ENCODE measurements at regions not wholly inside any gene's neighbourhood (a gene's known extent, or its start where the extent isn't known, plus 50 kb on each side); places are given as distances from the start of the nearest gene placed in this dataset.

- no peak overlapping the region for H3K27ac ChIP-seq (ENCODE audit: low read depth in 1 of 3, low read length in 2 of 3)
- H3K9me3 ChIP-seq (ENCODE audit: control insufficient read depth in 2 of 2, insufficient read depth in 1 of 2, low read depth in 1 of 2, low read length in 1 of 2): peaks cover 0 to 2% of the 10 kb centered on the region in 2 donors
- no peaks in the 10 kb centered on the region for H3K27me3 ChIP-seq (ENCODE audit: control insufficient read depth in 3 of 3, insufficient read depth in 3 of 3, low read length in 3 of 3)
- H3K36me3 ChIP-seq (ENCODE audit: control insufficient read depth in 3 of 3, insufficient read depth in 2 of 3, low read depth in 1 of 3, low read length in 3 of 3): no peaks in the 10 kb centered on the region
- FAIRE-seq (no peak), DNase-seq (no peak)
- no peak overlapping the region for H3K4me3 ChIP-seq (ENCODE audit: low read depth in 1 of 3, low read length in 3 of 3)
- 81 to 85% (median 83%) methylated on average over 4 of the region's 4 CpGs for WGBS, 3 donors
- H3K4me1 ChIP-seq (ENCODE audit: control insufficient read depth in 3 of 3, insufficient read depth in 2 of 3, low read depth in 1 of 3, low read length in 2 of 3): no peaks in the 10 kb centered on the region
These were observed 197.5 kb downstream of the C11orf87 start for GRCh38 chr11:109619498-109619897.

GRCh38 chr11:109629734-109630133 lies 207.7 kb downstream of the C11orf87 start:
- H3K4me3 ChIP-seq (ENCODE audit: low read depth in 1 of 3, low read length in 3 of 3): no peak overlapping the region
- no peak overlapping the region for H3K27ac ChIP-seq (ENCODE audit: low read depth in 1 of 3, low read length in 2 of 3)
- no peaks in the 10 kb centered on the region for H3K9me3 ChIP-seq (ENCODE audit: control insufficient read depth in 2 of 2, insufficient read depth in 1 of 2, low read depth in 1 of 2, low read length in 1 of 2)
- FAIRE-seq (no peak), DNase-seq (no peak)
- no peaks in the 10 kb centered on the region for H3K27me3 ChIP-seq (ENCODE audit: control insufficient read depth in 3 of 3, insufficient read depth in 3 of 3, low read length in 3 of 3)
- H3K36me3 ChIP-seq (ENCODE audit: control insufficient read depth in 3 of 3, insufficient read depth in 2 of 3, low read depth in 1 of 3, low read length in 3 of 3): no peaks in the 10 kb centered on the region
- H3K4me1 ChIP-seq (ENCODE audit: control insufficient read depth in 3 of 3, insufficient read depth in 2 of 3, low read depth in 1 of 3, low read length in 2 of 3): no peaks in the 10 kb centered on the region
- WGBS, 3 donors: 82 to 88% (median 88%) methylated on average over 1 of the region's 1 CpG

GRCh38 chr11:109641549-109641948 lies 219.6 kb downstream of the C11orf87 start:
- DNase-seq (no peak), FAIRE-seq (no peak)
- no peak overlapping the region for H3K27ac ChIP-seq (ENCODE audit: low read depth in 1 of 3, low read length in 2 of 3)
- WGBS, 3 donors: 21 to 30% (median 28%) methylated on average over 9 of the region's 9 CpGs
- no peaks in the 10 kb centered on the region for H3K4me1 ChIP-seq (ENCODE audit: control insufficient read depth in 3 of 3, insufficient read depth in 2 of 3, low read depth in 1 of 3, low read length in 2 of 3)
- H3K36me3 ChIP-seq (ENCODE audit: control insufficient read depth in 3 of 3, insufficient read depth in 2 of 3, low read depth in 1 of 3, low read length in 3 of 3): no peaks in the 10 kb centered on the region
- H3K4me3 ChIP-seq (ENCODE audit: low read depth in 1 of 3, low read length in 3 of 3): no peak overlapping the region
- H3K27me3 ChIP-seq (ENCODE audit: control insufficient read depth in 3 of 3, insufficient read depth in 3 of 3, low read length in 3 of 3): no peaks in the 10 kb centered on the region
- H3K9me3 ChIP-seq (ENCODE audit: control insufficient read depth in 2 of 2, insufficient read depth in 1 of 2, low read depth in 1 of 2, low read length in 1 of 2): peaks cover 0 to 1% of the 10 kb centered on the region in 2 donors

GRCh38 chr11:109644152-109644551 lies 222.2 kb downstream of the C11orf87 start:
- DNase-seq (peak in 1 of 2 donors; percentile 5), FAIRE-seq (no peak)
- Histone ChIP-seq H3K36me3 (ENCODE audit: control insufficient read depth in 3 of 3, insufficient read depth in 2 of 3, low read depth in 1 of 3, low read length in 3 of 3) (no peaks in the 10 kb centered on the region), H3K27me3 (ENCODE audit: control insufficient read depth in 3 of 3, insufficient read depth in 3 of 3, low read length in 3 of 3) (no peaks in the 10 kb centered on the region), H3K4me1 (ENCODE audit: control insufficient read depth in 3 of 3, insufficient read depth in 2 of 3, low read depth in 1 of 3, low read length in 2 of 3) (no peaks in the 10 kb centered on the region), H3K4me3 (ENCODE audit: low read depth in 1 of 3, low read length in 3 of 3) (no peak overlapping the region), H3K9me3 (ENCODE audit: control insufficient read depth in 2 of 2, insufficient read depth in 1 of 2, low read depth in 1 of 2, low read length in 1 of 2) (no peaks in the 10 kb centered on the region), H3K27ac (ENCODE audit: low read depth in 1 of 3, low read length in 2 of 3) (no peak overlapping the region)
- WGBS, 3 donors: 31 to 69% (median 43%) methylated on average over 2 of the region's 2 CpGs

GRCh38 chr11:109648804-109649203 lies 226.8 kb downstream of the C11orf87 start:
- no peak overlapping the region for H3K4me3 ChIP-seq (ENCODE audit: low read depth in 1 of 3, low read length in 3 of 3)
- no peaks in the 10 kb centered on the region for H3K9me3 ChIP-seq (ENCODE audit: control insufficient read depth in 2 of 2, insufficient read depth in 1 of 2, low read depth in 1 of 2, low read length in 1 of 2)
- FAIRE-seq: no peak
- DNase-seq: no peak
- no peaks in the 10 kb centered on the region for H3K27me3 ChIP-seq (ENCODE audit: control insufficient read depth in 3 of 3, insufficient read depth in 3 of 3, low read length in 3 of 3)
- no peaks in the 10 kb centered on the region for H3K4me1 ChIP-seq (ENCODE audit: control insufficient read depth in 3 of 3, insufficient read depth in 2 of 3, low read depth in 1 of 3, low read length in 2 of 3)
- no peak overlapping the region for H3K27ac ChIP-seq (ENCODE audit: low read depth in 1 of 3, low read length in 2 of 3)
- no peaks in the 10 kb centered on the region for H3K36me3 ChIP-seq (ENCODE audit: control insufficient read depth in 3 of 3, insufficient read depth in 2 of 3, low read depth in 1 of 3, low read length in 3 of 3)

GRCh38 chr11:109654091-109654490 lies 232.1 kb downstream of the C11orf87 start:
- no peak for DNase-seq
- Histone ChIP-seq H3K36me3 (ENCODE audit: control insufficient read depth in 3 of 3, insufficient read depth in 2 of 3, low read depth in 1 of 3, low read length in 3 of 3) (no peaks in the 10 kb centered on the region), H3K4me1 (ENCODE audit: control insufficient read depth in 3 of 3, insufficient read depth in 2 of 3, low read depth in 1 of 3, low read length in 2 of 3) (no peaks in the 10 kb centered on the region), H3K27me3 (ENCODE audit: control insufficient read depth in 3 of 3, insufficient read depth in 3 of 3, low read length in 3 of 3) (no peaks in the 10 kb centered on the region), H3K27ac (ENCODE audit: low read depth in 1 of 3, low read length in 2 of 3) (no peak overlapping the region), H3K9me3 (ENCODE audit: control insufficient read depth in 2 of 2, insufficient read depth in 1 of 2, low read depth in 1 of 2, low read length in 1 of 2) (no peaks in the 10 kb centered on the region), H3K4me3 (ENCODE audit: low read depth in 1 of 3, low read length in 3 of 3) (no peak overlapping the region)
- WGBS, 3 donors: 69 to 78% (median 75%) methylated on average over 2 of the region's 2 CpGs
- no peak for FAIRE-seq

- WGBS, 3 donors: 73 to 82% (median 77%) methylated on average over 4 of the region's 4 CpGs
- H3K36me3 ChIP-seq (ENCODE audit: control insufficient read depth in 3 of 3, insufficient read depth in 2 of 3, low read depth in 1 of 3, low read length in 3 of 3): no peaks in the 10 kb centered on the region
These were observed 236.2 kb downstream of the C11orf87 start for GRCh38 chr11:109658190-109658589.

GRCh38 chr11:109667719-109668118 lies 245.7 kb downstream of the C11orf87 start:
- H3K4me1 ChIP-seq (ENCODE audit: control insufficient read depth in 3 of 3, insufficient read depth in 2 of 3, low read depth in 1 of 3, low read length in 2 of 3): no peaks in the 10 kb centered on the region
- no peak overlapping the region for H3K4me3 ChIP-seq (ENCODE audit: low read depth in 1 of 3, low read length in 3 of 3)
- peaks cover 0 to 5% of the 10 kb centered on the region in 2 donors for H3K9me3 ChIP-seq (ENCODE audit: control insufficient read depth in 2 of 2, insufficient read depth in 1 of 2, low read depth in 1 of 2, low read length in 1 of 2)
- DNase-seq (no peak), FAIRE-seq (no peak)
- 95 to 96% (median 95%) methylated on average over 2 of the region's 2 CpGs for WGBS, 3 donors
- no peaks in the 10 kb centered on the region for H3K36me3 ChIP-seq (ENCODE audit: control insufficient read depth in 3 of 3, insufficient read depth in 2 of 3, low read depth in 1 of 3, low read length in 3 of 3)
- H3K27me3 ChIP-seq (ENCODE audit: control insufficient read depth in 3 of 3, insufficient read depth in 3 of 3, low read length in 3 of 3): no peaks in the 10 kb centered on the region
- no peak overlapping the region for H3K27ac ChIP-seq (ENCODE audit: low read depth in 1 of 3, low read length in 2 of 3)

More at GRCh38 chr11:109658190-109658589, 236.2 kb downstream of the C11orf87 start:
- H3K4me3 ChIP-seq (ENCODE audit: low read depth in 1 of 3, low read length in 3 of 3): no peak overlapping the region
- DNase-seq (no peak), FAIRE-seq (no peak)
- no peaks in the 10 kb centered on the region for H3K9me3 ChIP-seq (ENCODE audit: control insufficient read depth in 2 of 2, insufficient read depth in 1 of 2, low read depth in 1 of 2, low read length in 1 of 2)
- H3K27me3 ChIP-seq (ENCODE audit: control insufficient read depth in 3 of 3, insufficient read depth in 3 of 3, low read length in 3 of 3): no peaks in the 10 kb centered on the region
- no peak overlapping the region for H3K27ac ChIP-seq (ENCODE audit: low read depth in 1 of 3, low read length in 2 of 3)
- H3K4me1 ChIP-seq (ENCODE audit: control insufficient read depth in 3 of 3, insufficient read depth in 2 of 3, low read depth in 1 of 3, low read length in 2 of 3): no peaks in the 10 kb centered on the region

- H3K9me3 ChIP-seq (ENCODE audit: control insufficient read depth in 2 of 2, insufficient read depth in 1 of 2, low read depth in 1 of 2, low read length in 1 of 2): peaks cover 0 to 5% of the 10 kb centered on the region in 2 donors
- H3K4me3 ChIP-seq (ENCODE audit: low read depth in 1 of 3, low read length in 3 of 3): no peak overlapping the region
- no peak for FAIRE-seq
- H3K27ac ChIP-seq (ENCODE audit: low read depth in 1 of 3, low read length in 2 of 3): no peak overlapping the region
- no peaks in the 10 kb centered on the region for H3K27me3 ChIP-seq (ENCODE audit: control insufficient read depth in 3 of 3, insufficient read depth in 3 of 3, low read length in 3 of 3)
- no peak for DNase-seq
- 40 to 57% (median 42%) methylated on average over 2 of the region's 2 CpGs for WGBS, 3 donors
- H3K4me1 ChIP-seq (ENCODE audit: control insufficient read depth in 3 of 3, insufficient read depth in 2 of 3, low read depth in 1 of 3, low read length in 2 of 3): no peaks in the 10 kb centered on the region
- H3K36me3 ChIP-seq (ENCODE audit: control insufficient read depth in 3 of 3, insufficient read depth in 2 of 3, low read depth in 1 of 3, low read length in 3 of 3): no peaks in the 10 kb centered on the region
These were observed 247.1 kb downstream of the C11orf87 start for GRCh38 chr11:109668973-109669634.
